Spleen (tissue), 7 donors: ENCODE measurements at regions not wholly inside any gene's neighbourhood (a gene's known extent, or its start where the extent isn't known, plus 50 kb on each side); places are given as distances from the start of the nearest gene placed in this dataset.

ENCODE experiments used
- CTCF ChIP-seq, 11 experiments: fragments of 200-600 bp in 7 of 11; fragments of 450-650 bp in 4 of 11; sonication (generic) in 4 of 11; IDR thresholded peaks in 8 of 11; conservative IDR thresholded peaks in 3 of 11; 1 replicate in 7 of 11; 2 replicates in 4 of 11; pipeline versions ENCODE4 v1.4.0 to v1.8.0; 2016 to 2021; ENCODE audit warnings: antibody characterized with exemption in 11 of 11, inconsistent platforms in 4 of 11, mild to moderate bottlenecking in 1 of 11
- POLR2A ChIP-seq, 3 donors: fragments of 450-650 bp; IDR thresholded peaks; one replicate each; pipeline ENCODE4 v1.5.1; 2017; ENCODE audit warnings: antibody characterized with exemption in 3 of 3, mild to moderate bottlenecking in 1 of 3
- donor health status: DM: no; HTN: no; CAD: no; lungs with moderate emphysema.
- donor health status: DM: no; HTN: no; CAD: no.
- donor health status: DM: no; HTN: no; CAD: no.

- TF ChIP-seq CTCF (IDR thresholded peaks at IDR 0.05 in 8 of 11, conservative IDR thresholded peaks at IDR 0.05 in 3 of 11) (no peak), POLR2A (IDR thresholded peaks at IDR 0.05) (no peak)
These were observed 100.4 kb upstream of the SEMA3A start for GRCh38 chr7:84294847-84295455.
